SK-N-MC (cell line): ENCODE measurements at regions not wholly inside any gene's neighbourhood (a gene's known extent, or its start where the extent isn't known, plus 50 kb on each side); places are given as distances from the start of the nearest gene placed in this dataset.

Experiments used
- EZH2 ChIP-seq: fragments of 200-600 bp; sonication (generic); IDR thresholded peaks from one replicate; pipeline ENCODE4 v1.6.1; 2017; ENCODE audit warnings: antibody characterized with exemption
- FOXP2 ChIP-seq: optimal IDR thresholded peaks from 2 replicates; pipeline ENCODE3; 2011; ENCODE audit warnings: mild to moderate bottlenecking, moderate library complexity; ENCODE audit not compliant: insufficient read depth; ENCODE audit errors: extremely low read length, control extremely low read depth
- POLR2AphosphoS5 ChIP-seq: IDR thresholded peaks from 2 replicates; pipeline ENCODE4 v1.6.1; 2012; ENCODE audit warnings: mild to moderate bottlenecking, low read depth, low read length, borderline replicate concordance

- TF ChIP-seq FOXP2 (no peak), EZH2 (no peak), POLR2AphosphoS5 (no peak)
Observed at GRCh38 chr16:9542165-9542755, 450.8 kb downstream of the HAPSTR1 start.
